Cardiac muscle cell (in vitro differentiated cells and primary cell): ENCODE measurements at regions not wholly inside any gene's neighbourhood (a gene's known extent, or its start where the extent isn't known, plus 50 kb on each side); places are given as distances from the start of the nearest gene placed in this dataset.

ENCODE experiments used
- DNase-seq, 2 donors: peaks; one replicate each; pipeline versions ENCODE4 v3.0.0 to v3.0.0-alpha.2; 2010 to 2017; ENCODE audit warnings: low read depth in 1 of 2, low spot score in 1 of 2
- H3K27ac ChIP-seq: fragments of 200-600 bp; sonication (generic); 2 replicates; pipeline ENCODE4 v1.5.1; 2016
- H3K27me3 ChIP-seq: fragments of 200-600 bp; sonication (generic); 2 replicates; pipeline ENCODE4 v1.6.0; 2016; ENCODE audit warnings: control low read depth
- H3K36me3 ChIP-seq: fragments of 200-600 bp; sonication (generic); 2 replicates; pipeline ENCODE4 v1.5.1; 2016; ENCODE audit warnings: control low read depth
- H3K4me1 ChIP-seq: fragments of 200-600 bp; sonication (generic); 2 replicates; pipeline ENCODE4 v1.8.1; 2017; ENCODE audit warnings: low read depth, mild to moderate bottlenecking, mixed run types
- H3K4me3 ChIP-seq: fragments of 200-600 bp; sonication (generic); 2 replicates; pipeline ENCODE4 v1.5.1; 2016; ENCODE audit warnings: mild to moderate bottlenecking
- H3K9me3 ChIP-seq: fragments of 200-600 bp; sonication (generic); 2 replicates; pipeline ENCODE4 v1.5.1; 2017; ENCODE audit warnings: low read depth, mild to moderate bottlenecking, control low read depth
- TF ChIP-seq, protein P1 (sequence below): IDR thresholded peaks from 2 replicates; pipeline ENCODE4 v1.5.1; 2012; ENCODE audit warnings: low read depth, mild to moderate bottlenecking, low read length

DNA sequence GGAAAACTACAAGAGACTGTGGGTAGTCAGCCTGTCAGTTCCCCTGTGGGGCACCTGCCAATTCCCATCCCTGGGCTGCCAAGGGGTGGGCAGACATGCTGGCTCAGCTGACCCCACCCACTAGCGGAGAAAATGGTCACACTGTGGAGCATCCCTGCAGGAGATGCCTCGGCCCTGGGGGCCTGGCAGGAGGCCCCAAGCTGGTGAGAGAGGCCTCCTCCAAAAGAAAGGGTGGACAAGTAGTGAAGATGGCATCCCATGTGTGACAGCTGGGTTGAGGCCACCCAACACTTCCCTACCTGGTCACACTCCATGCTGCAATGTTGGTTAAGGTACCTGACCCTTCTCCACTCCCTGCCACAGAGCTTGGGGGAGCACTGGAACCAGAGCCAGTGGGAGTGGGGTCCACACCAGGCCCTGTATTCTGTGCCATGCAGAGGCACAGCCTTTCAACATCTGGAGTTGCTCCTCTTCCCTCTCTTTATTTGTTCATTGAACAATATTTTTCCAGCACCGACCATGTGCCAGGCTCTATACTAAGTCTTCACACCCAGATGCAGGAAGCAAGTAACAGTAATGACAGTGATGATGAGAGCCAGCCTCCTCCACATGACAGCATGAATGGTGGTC, 59.5 kb downstream of the KLHDC7A start:
- DNase-seq = no peak
- H3K27ac ChIP-seq = no peak overlapping the region

DNA sequence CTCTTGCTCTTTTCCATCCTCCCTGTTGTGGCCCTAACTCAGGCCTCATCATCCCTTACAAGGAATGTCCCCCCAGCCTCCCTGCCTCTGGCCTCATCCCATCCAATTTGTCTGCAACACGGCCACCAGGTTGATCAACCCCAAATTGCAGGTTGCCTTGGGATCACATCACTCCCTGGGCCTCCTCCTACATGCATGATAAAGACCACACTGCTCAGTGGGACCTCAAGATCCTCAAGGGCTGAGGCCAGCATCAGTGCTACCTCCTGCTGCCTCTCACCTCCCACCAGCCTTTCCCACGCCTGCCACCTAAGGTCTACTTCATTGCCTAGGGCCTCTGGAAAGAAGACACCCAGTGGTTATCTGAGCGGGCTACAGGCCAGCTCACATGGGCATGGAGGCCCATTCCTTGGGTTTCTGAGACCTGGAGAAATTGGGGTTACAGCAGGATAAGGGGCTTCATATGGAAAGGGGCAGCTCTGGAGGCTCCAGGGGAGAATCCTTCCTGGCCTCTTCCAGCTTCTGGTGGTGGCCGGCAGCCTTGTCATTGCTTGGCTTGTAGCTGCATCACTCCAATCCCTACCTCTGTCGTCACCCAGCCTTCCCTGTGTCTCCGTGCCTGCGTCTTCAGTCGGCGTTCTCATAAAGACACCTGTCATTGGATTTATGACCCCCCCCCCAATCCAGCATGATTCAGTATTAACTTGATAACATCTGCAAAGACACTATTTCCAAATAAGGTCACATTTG, 60.5 kb downstream of the KLHDC7A start:
- TF ChIP-seq, protein P1, sequence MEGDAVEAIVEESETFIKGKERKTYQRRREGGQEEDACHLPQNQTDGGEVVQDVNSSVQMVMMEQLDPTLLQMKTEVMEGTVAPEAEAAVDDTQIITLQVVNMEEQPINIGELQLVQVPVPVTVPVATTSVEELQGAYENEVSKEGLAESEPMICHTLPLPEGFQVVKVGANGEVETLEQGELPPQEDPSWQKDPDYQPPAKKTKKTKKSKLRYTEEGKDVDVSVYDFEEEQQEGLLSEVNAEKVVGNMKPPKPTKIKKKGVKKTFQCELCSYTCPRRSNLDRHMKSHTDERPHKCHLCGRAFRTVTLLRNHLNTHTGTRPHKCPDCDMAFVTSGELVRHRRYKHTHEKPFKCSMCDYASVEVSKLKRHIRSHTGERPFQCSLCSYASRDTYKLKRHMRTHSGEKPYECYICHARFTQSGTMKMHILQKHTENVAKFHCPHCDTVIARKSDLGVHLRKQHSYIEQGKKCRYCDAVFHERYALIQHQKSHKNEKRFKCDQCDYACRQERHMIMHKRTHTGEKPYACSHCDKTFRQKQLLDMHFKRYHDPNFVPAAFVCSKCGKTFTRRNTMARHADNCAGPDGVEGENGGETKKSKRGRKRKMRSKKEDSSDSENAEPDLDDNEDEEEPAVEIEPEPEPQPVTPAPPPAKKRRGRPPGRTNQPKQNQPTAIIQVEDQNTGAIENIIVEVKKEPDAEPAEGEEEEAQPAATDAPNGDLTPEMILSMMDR = no peak
- no peaks in the 10 kb centered on the region for H3K4me1 ChIP-seq
- H3K27ac ChIP-seq = no peak overlapping the region
- H3K36me3 ChIP-seq = no peaks in the 10 kb centered on the region
- no peaks in the 10 kb centered on the region for H3K9me3 ChIP-seq
- no peak for DNase-seq
- peaks cover 6% of the 10 kb centered on the region for H3K27me3 ChIP-seq
- H3K4me3 ChIP-seq = no peak overlapping the region

More for the DNA sequence above, 59.5 kb downstream of the KLHDC7A start:
- Histone ChIP-seq H3K27me3 (no peaks in the 10 kb centered on the region), H3K4me1 (no peaks in the 10 kb centered on the region), H3K4me3 (no peak overlapping the region), H3K36me3 (no peaks in the 10 kb centered on the region), H3K9me3 (no peaks in the 10 kb centered on the region)
- TF ChIP-seq, protein P1 = no peak

DNA sequence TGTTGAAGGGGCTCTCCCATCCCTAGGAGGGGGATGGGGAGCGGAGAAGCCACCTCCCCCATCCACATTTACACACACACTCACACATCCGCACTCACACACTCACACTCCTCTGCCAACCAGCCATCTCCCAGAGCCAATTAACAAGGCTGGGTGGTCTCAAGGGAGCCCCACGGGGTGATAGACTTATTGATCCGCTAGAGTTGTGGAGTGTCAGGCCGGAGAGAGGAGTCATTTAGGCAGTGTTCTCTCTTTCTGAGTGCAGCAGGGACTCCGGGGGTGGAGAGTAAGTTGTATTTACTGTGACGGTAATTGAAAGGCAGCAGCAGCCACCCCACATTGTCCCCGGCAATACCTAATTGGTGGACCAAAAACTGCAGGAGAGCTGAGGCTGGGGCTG, 61.6 kb downstream of the KLHDC7A start:
- DNase-seq = no peak
- H3K9me3 ChIP-seq = no peaks in the 10 kb centered on the region
- TF ChIP-seq, protein P1 = no peak
- H3K4me1 ChIP-seq = no peaks in the 10 kb centered on the region
- no peak overlapping the region for H3K27ac ChIP-seq
- no peaks in the 10 kb centered on the region for H3K36me3 ChIP-seq
- H3K4me3 ChIP-seq = no peak overlapping the region
- H3K27me3 ChIP-seq = peaks cover 6% of the 10 kb centered on the region

DNA sequence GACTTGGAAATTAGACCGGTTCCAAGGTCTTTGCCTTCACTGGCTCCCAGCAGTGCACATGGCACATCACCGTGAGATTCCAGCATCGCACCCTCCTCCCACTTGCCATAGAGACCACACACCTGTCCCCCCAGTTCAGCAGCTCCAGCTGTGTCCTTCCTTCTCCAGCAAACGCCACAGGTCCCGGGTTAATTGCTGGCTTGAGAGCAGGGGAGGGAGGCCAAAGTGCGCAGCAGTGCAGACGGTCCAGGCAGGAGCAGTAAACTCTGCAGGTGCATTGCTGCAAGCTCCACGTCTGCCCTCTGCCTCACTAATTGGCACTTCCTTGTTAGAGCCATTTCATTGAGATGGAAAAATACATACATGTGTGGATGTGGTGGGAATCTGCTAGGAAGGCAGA, 65.3 kb downstream of the KLHDC7A start:
- TF ChIP-seq, protein P1 = no peak
- no peak overlapping the region for H3K27ac ChIP-seq
- no peaks in the 10 kb centered on the region for H3K4me1 ChIP-seq
- DNase-seq = no peak
- H3K9me3 ChIP-seq = no peaks in the 10 kb centered on the region
- no peaks in the 10 kb centered on the region for H3K36me3 ChIP-seq
- peaks cover 6% of the 10 kb centered on the region for H3K27me3 ChIP-seq
- no peak overlapping the region for H3K4me3 ChIP-seq

DNA sequence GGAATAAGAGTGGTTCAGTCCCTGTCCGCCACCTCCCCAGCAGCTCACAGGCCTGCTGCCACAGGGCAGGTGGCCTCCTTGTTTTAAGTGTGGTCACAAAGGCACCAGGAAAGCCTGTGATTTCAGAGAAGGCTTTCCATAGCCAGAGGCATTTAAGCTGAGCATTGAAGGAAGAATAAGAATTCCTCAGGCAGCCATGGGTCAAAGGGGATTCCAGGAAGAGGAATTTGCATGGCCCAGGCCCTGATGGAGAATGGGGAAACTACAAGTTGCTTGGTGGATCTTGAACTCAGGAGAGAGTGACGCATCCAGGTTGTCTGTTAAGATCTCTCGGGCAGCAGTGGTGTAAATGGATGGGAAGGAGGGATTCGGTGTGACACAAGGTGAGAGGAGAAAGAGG, 66.7 kb downstream of the KLHDC7A start:
- Histone ChIP-seq H3K9me3 (no peaks in the 10 kb centered on the region), H3K27ac (no peak overlapping the region), H3K4me3 (no peak overlapping the region), H3K36me3 (no peaks in the 10 kb centered on the region), H3K27me3 (peaks cover 6% of the 10 kb centered on the region), H3K4me1 (no peaks in the 10 kb centered on the region)
- DNase-seq = no peak
- TF ChIP-seq, protein P1 = no peak
